ENCODE measurements at regions not wholly inside any gene's neighbourhood (a gene's known extent, or its start where the extent isn't known, plus 50 kb on each side); places are given as distances from the start of the nearest gene placed in this dataset.

GRCh38 chr3:59277201-59277600, 227.4 kb upstream of the CFAP20DC start:
- Histone ChIP-seq H3K9ac (ENCODE audit: low read depth, low read length) (no peak overlapping the region), H3K4me2 (ENCODE audit: low read length) (no peak overlapping the region), H3K4me1 (ENCODE audit: control insufficient read depth, insufficient read depth, low read length) (no peaks in the 10 kb centered on the region), H3K9me3 (replicated peaks; ENCODE audit: low read length) (no peaks in the 10 kb centered on the region), H3K4me3 (ENCODE audit: low read length) (no peak overlapping the region), H3K36me3 (ENCODE audit: insufficient read depth, low read length) (no peaks in the 10 kb centered on the region), H3K27me3 (ENCODE audit: control insufficient read depth, insufficient read depth, low read length) (no peaks in the 10 kb centered on the region)

GRCh38 chr3:59273976-59274375, 224.2 kb upstream of the CFAP20DC start:
- no peak overlapping the region for H3K9ac ChIP-seq (ENCODE audit: low read depth, low read length)
- no peaks in the 10 kb centered on the region for H3K27me3 ChIP-seq (ENCODE audit: control insufficient read depth, insufficient read depth, low read length)
- H3K4me3 ChIP-seq (ENCODE audit: low read length) = no peak overlapping the region
- H3K4me1 ChIP-seq (ENCODE audit: control insufficient read depth, insufficient read depth, low read length) = no peaks in the 10 kb centered on the region
- no peaks in the 10 kb centered on the region for H3K9me3 ChIP-seq (replicated peaks; ENCODE audit: low read length)
- H3K4me2 ChIP-seq (ENCODE audit: low read length) = no peak overlapping the region
- H3K36me3 ChIP-seq (ENCODE audit: insufficient read depth, low read length) = no peaks in the 10 kb centered on the region

DNA sequence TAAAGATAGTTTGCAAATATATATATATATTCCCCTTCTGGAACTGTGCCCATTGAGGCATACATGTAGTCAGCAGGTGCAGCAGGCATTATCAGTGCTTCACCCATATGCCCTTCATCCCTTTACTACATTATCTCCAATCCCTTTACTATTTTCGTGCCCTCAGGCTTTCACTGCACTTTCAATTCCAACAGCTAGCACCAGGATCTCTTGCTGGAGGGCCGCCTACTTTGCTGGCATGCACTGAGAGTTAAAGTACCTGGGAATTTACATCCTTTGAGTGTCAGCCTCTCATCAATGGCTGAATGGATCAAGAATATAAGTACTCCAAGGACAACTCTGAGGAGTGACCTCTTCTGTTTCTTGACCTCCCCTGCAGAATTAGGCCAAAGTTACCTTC, 222.1 kb upstream of the CFAP20DC start:
- H3K9me3 ChIP-seq (replicated peaks; ENCODE audit: low read length) = no peaks in the 10 kb centered on the region
- H3K4me1 ChIP-seq (ENCODE audit: control insufficient read depth, insufficient read depth, low read length) = no peaks in the 10 kb centered on the region
- no peak overlapping the region for H3K9ac ChIP-seq (ENCODE audit: low read depth, low read length)
- H3K4me3 ChIP-seq (ENCODE audit: low read length) = no peak overlapping the region
- no peaks in the 10 kb centered on the region for H3K27me3 ChIP-seq (ENCODE audit: control insufficient read depth, insufficient read depth, low read length)
- H3K4me2 ChIP-seq (ENCODE audit: low read length) = no peak overlapping the region
- H3K36me3 ChIP-seq (ENCODE audit: insufficient read depth, low read length) = no peaks in the 10 kb centered on the region

GRCh38 chr3:59270921-59271320, 221.1 kb upstream of the CFAP20DC start:
- H3K9me3 ChIP-seq (replicated peaks; ENCODE audit: low read length) = no peaks in the 10 kb centered on the region
- H3K4me3 ChIP-seq (ENCODE audit: low read length) = no peak overlapping the region
- no peaks in the 10 kb centered on the region for H3K36me3 ChIP-seq (ENCODE audit: insufficient read depth, low read length)
- no peaks in the 10 kb centered on the region for H3K4me1 ChIP-seq (ENCODE audit: control insufficient read depth, insufficient read depth, low read length)
- H3K4me2 ChIP-seq (ENCODE audit: low read length) = no peak overlapping the region
- H3K9ac ChIP-seq (ENCODE audit: low read depth, low read length) = no peak overlapping the region
- H3K27me3 ChIP-seq (ENCODE audit: control insufficient read depth, insufficient read depth, low read length) = no peaks in the 10 kb centered on the region

GRCh38 chr3:59270209-59270608, 220.4 kb upstream of the CFAP20DC start:
- Histone ChIP-seq H3K4me3 (ENCODE audit: low read length) (no peak overlapping the region), H3K9me3 (replicated peaks; ENCODE audit: low read length) (no peaks in the 10 kb centered on the region), H3K4me1 (ENCODE audit: control insufficient read depth, insufficient read depth, low read length) (peaks cover 3% of the 10 kb centered on the region), H3K36me3 (ENCODE audit: insufficient read depth, low read length) (no peaks in the 10 kb centered on the region), H3K27me3 (ENCODE audit: control insufficient read depth, insufficient read depth, low read length) (no peaks in the 10 kb centered on the region), H3K4me2 (ENCODE audit: low read length) (no peak overlapping the region), H3K9ac (ENCODE audit: low read depth, low read length) (no peak overlapping the region)

GRCh38 chr3:59268170-59268569, 218.3 kb upstream of the CFAP20DC start:
- Histone ChIP-seq H3K4me3 (ENCODE audit: low read length) (no peak overlapping the region), H3K9me3 (replicated peaks; ENCODE audit: low read length) (no peaks in the 10 kb centered on the region), H3K27me3 (ENCODE audit: control insufficient read depth, insufficient read depth, low read length) (no peaks in the 10 kb centered on the region), H3K9ac (ENCODE audit: low read depth, low read length) (no peak overlapping the region), H3K4me2 (ENCODE audit: low read length) (no peak overlapping the region), H3K36me3 (ENCODE audit: insufficient read depth, low read length) (no peaks in the 10 kb centered on the region), H3K4me1 (ENCODE audit: control insufficient read depth, insufficient read depth, low read length) (peaks cover 4% of the 10 kb centered on the region)

DNA sequence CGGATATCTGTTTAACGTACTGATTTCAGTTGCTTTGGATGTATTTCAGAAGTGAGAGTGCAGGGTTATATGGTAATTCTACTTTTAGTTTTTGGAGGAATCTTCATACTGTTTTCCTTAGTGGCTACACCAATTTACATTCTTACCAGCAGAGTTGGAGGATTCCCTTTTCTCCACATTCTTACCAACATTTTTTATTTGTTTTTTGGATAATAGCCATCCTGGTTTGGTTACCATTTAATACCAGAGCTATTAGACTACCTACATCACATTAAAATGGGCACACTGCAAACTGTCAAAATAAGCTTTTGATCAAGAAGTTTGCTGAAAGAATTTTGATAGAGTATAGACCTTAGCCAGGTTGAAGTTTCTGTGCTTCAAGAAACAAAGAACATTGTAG, 217.2 kb upstream of the CFAP20DC start:
- no peaks in the 10 kb centered on the region for H3K36me3 ChIP-seq (ENCODE audit: insufficient read depth, low read length)
- H3K4me2 ChIP-seq (ENCODE audit: low read length) = no peak overlapping the region
- H3K9me3 ChIP-seq (replicated peaks; ENCODE audit: low read length) = no peaks in the 10 kb centered on the region
- no peak overlapping the region for H3K4me3 ChIP-seq (ENCODE audit: low read length)
- H3K9ac ChIP-seq (ENCODE audit: low read depth, low read length) = no peak overlapping the region
- H3K27me3 ChIP-seq (ENCODE audit: control insufficient read depth, insufficient read depth, low read length) = no peaks in the 10 kb centered on the region
- peaks cover 4% of the 10 kb centered on the region for H3K4me1 ChIP-seq (ENCODE audit: control insufficient read depth, insufficient read depth, low read length)

- Histone ChIP-seq H3K36me3 (ENCODE audit: insufficient read depth, low read length) (no peaks in the 10 kb centered on the region), H3K4me2 (ENCODE audit: low read length) (no peak overlapping the region)
Measured at GRCh38 chr3:59266551-59266950, 216.7 kb upstream of the CFAP20DC start.

DNA sequence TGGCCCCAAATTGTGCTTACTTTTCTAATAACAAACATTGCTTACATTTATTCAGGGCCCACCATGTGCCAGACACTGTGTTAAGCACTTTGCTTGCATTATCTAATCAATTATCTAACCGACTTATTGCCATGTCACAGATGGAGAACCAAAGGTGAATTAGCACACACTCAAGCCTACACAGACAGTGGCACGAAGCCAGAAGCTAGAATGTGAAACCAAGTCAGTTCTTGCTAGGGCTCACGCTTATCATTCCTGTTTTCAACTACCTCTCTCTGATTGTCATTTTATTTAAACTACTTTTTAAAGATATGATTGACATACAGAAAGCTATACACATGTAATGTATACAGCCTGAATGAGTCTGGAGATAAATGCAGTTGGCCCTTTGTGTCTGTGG, 215.7 kb upstream of the CFAP20DC start:
- Histone ChIP-seq H3K9ac (ENCODE audit: low read depth, low read length) (no peak overlapping the region), H3K27me3 (ENCODE audit: control insufficient read depth, insufficient read depth, low read length) (no peaks in the 10 kb centered on the region)

More at GRCh38 chr3:59266551-59266950, 216.7 kb upstream of the CFAP20DC start:
- Histone ChIP-seq H3K4me1 (ENCODE audit: control insufficient read depth, insufficient read depth, low read length) (peaks cover 4% of the 10 kb centered on the region), H3K9me3 (replicated peaks; ENCODE audit: low read length) (no peaks in the 10 kb centered on the region), H3K4me3 (ENCODE audit: low read length) (no peak overlapping the region), H3K27me3 (ENCODE audit: control insufficient read depth, insufficient read depth, low read length) (no peaks in the 10 kb centered on the region), H3K9ac (ENCODE audit: low read depth, low read length) (no peak overlapping the region)

GRCh38 chr3:59264366-59264765, 214.5 kb upstream of the CFAP20DC start:
- Histone ChIP-seq H3K4me2 (ENCODE audit: low read length) (no peak overlapping the region), H3K36me3 (ENCODE audit: insufficient read depth, low read length) (no peaks in the 10 kb centered on the region), H3K4me1 (ENCODE audit: control insufficient read depth, insufficient read depth, low read length) (peaks cover 4% of the 10 kb centered on the region), H3K4me3 (ENCODE audit: low read length) (no peak overlapping the region), H3K9ac (ENCODE audit: low read depth, low read length) (no peak overlapping the region), H3K27me3 (ENCODE audit: control insufficient read depth, insufficient read depth, low read length) (no peaks in the 10 kb centered on the region), H3K9me3 (replicated peaks; ENCODE audit: low read length) (no peaks in the 10 kb centered on the region)

More for the DNA sequence above, 215.7 kb upstream of the CFAP20DC start:
- Histone ChIP-seq H3K4me1 (ENCODE audit: control insufficient read depth, insufficient read depth, low read length) (peaks cover 4% of the 10 kb centered on the region), H3K4me3 (ENCODE audit: low read length) (no peak overlapping the region), H3K9me3 (replicated peaks; ENCODE audit: low read length) (no peaks in the 10 kb centered on the region), H3K36me3 (ENCODE audit: insufficient read depth, low read length) (no peaks in the 10 kb centered on the region), H3K4me2 (ENCODE audit: low read length) (no peak overlapping the region)

DNA sequence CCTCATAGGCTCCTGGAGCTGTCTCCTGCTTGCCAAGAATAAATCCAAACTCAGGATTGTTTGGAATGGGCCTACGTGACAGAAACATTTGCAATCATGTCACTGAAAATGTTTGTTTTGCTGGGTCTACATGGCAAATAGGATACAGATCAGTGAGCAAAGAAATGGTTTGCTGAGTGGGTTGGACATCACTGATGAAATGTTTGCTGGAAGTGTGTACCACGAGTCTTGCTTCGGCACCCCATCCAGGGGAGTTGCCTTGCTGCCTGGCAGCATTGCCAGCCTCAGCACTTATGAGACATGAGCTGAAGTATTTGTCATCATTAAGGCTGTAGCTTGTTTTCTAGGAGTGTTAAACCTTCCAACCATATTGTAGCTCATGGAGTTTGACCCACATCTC, 213.3 kb upstream of the CFAP20DC start:
- H3K9me3 ChIP-seq (replicated peaks; ENCODE audit: low read length) = no peaks in the 10 kb centered on the region
- no peak overlapping the region for H3K4me3 ChIP-seq (ENCODE audit: low read length)
- H3K27me3 ChIP-seq (ENCODE audit: control insufficient read depth, insufficient read depth, low read length) = no peaks in the 10 kb centered on the region
- H3K4me2 ChIP-seq (ENCODE audit: low read length) = no peak overlapping the region
- no peaks in the 10 kb centered on the region for H3K36me3 ChIP-seq (ENCODE audit: insufficient read depth, low read length)
- H3K4me1 ChIP-seq (ENCODE audit: control insufficient read depth, insufficient read depth, low read length) = peaks cover 4% of the 10 kb centered on the region
- H3K9ac ChIP-seq (ENCODE audit: low read depth, low read length) = no peak overlapping the region

DNA sequence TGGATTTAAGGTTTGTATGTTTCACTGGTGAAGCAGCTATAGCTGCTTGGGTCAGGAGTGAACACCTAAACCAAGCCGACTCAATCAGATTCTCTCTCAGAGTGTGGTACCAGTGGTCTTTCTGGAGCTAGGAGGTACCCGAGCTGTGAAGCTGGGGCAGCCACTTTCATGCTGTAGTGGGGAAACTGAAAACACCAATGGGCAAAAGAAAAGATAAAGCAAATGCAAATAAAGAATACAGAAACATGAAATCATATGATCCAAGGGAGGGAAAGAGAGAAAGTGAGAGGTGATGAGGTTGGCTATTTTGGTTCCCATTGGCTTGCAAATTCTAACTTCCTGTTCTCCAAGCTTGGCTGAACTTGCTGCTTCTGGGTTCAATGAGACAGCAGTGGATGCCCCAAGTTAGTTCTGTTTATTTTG, 212.3 kb upstream of the CFAP20DC start:
- no peaks in the 10 kb centered on the region for H3K27me3 ChIP-seq (ENCODE audit: control insufficient read depth, insufficient read depth, low read length)
- H3K4me1 ChIP-seq (ENCODE audit: control insufficient read depth, insufficient read depth, low read length) = peaks cover 4% of the 10 kb centered on the region
- no peaks in the 10 kb centered on the region for H3K36me3 ChIP-seq (ENCODE audit: insufficient read depth, low read length)
- H3K4me3 ChIP-seq (ENCODE audit: low read length) = no peak overlapping the region
- H3K9me3 ChIP-seq (replicated peaks; ENCODE audit: low read length) = no peaks in the 10 kb centered on the region
- H3K4me2 ChIP-seq (ENCODE audit: low read length) = no peak overlapping the region
- H3K9ac ChIP-seq (ENCODE audit: low read depth, low read length) = no peak overlapping the region
